Activated CD4-positive, alpha-beta T cell treated with anti-CD3 and anti-CD28 coated beads, Interleukin-2, amount 10 ng/mL, durations not matched to agents 7 days and 5 days (primary cell): ENCODE measurements at regions not wholly inside any gene's neighbourhood (a gene's known extent, or its start where the extent isn't known, plus 50 kb on each side); places are given as distances from the start of the nearest gene placed in this dataset.

Experiments
- CTCF ChIA-PET: fragments of 350-600 bp; sonication (Branson Sonifier 250); formaldehyde crosslinking; loops from one replicate; lab custom pipeline; 2021; ENCODE audit warnings: antibody characterized with exemption; lab: Charles Lee
- POLR2A ChIA-PET: fragments of 350-600 bp; sonication (Branson Sonifier 250); formaldehyde crosslinking; loops from one replicate; lab custom pipeline; 2021; ENCODE audit warnings: antibody characterized with exemption; lab: Charles Lee
- DNase-seq: peaks from one replicate; pipeline ENCODE4 v3.0.0-alpha.2; 2020
- H3K27ac Mint-ChIP-seq: one replicate; pipeline ENCODE4 v1.8.0; 2021; ENCODE audit warnings: mild to moderate bottlenecking, moderate library complexity, mixed read lengths
- H3K27me3 Mint-ChIP-seq: one replicate; pipeline ENCODE4 v1.8.0; 2021; ENCODE audit warnings: mixed read lengths
- H3K36me3 Mint-ChIP-seq: one replicate; pipeline ENCODE4 v1.8.0; 2021; ENCODE audit warnings: low read depth, mixed read lengths
- H3K4me1 Mint-ChIP-seq: one replicate; pipeline ENCODE4 v1.8.0; 2021; ENCODE audit warnings: mixed read lengths
- H3K4me3 Mint-ChIP-seq: one replicate; pipeline ENCODE4 v1.8.0; 2021; ENCODE audit warnings: mild to moderate bottlenecking, moderate library complexity, mixed read lengths
- H3K9me3 Mint-ChIP-seq: one replicate; pipeline ENCODE4 v1.8.0; 2021; ENCODE audit warnings: mixed read lengths

DNA sequence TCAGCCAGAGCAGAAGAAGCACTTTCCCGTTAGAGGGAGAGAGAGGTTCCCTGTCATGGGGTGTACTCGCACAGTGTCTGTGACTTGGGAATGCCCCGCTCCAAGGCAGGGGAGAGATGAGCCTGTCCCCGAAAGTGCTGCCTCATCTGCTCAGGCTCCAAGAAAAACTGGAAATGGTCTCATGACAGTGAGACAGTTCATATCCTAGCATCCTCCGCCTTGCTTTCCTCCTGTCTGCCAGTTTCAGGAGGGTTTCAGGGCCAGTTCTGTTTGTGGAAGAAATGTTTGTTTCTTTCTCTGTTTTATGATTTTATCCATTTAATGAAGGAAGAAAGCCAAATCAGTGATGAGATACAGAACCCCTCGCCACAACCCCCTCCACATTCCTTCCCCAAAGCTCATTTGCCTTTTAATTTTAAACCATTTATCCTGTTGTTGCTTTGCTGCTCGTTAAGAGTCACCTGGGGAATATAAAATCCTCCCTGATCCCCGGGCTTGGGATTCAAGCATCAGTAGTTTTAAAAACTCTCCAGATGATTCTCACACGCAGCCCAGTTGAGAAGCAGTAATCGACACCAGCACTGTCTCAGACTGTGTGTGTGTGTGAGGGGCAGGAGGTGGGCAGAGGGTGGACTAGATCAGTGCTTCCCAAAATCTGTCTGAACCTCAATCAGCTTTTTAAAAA, 144.6 kb upstream of the UBL3 start:
- H3K27me3 Mint-ChIP-seq, result peaks cover 2% of the 10 kb centered on the region
- no peak overlapping the region for H3K27ac Mint-ChIP-seq
- H3K4me1 Mint-ChIP-seq, result peaks cover 2% of the 10 kb centered on the region
- no peaks in the 10 kb centered on the region for H3K36me3 Mint-ChIP-seq
- no peak for DNase-seq
- H3K9me3 Mint-ChIP-seq, result no peaks in the 10 kb centered on the region
- POLR2A ChIA-PET, result no interaction called here
- CTCF ChIA-PET, result interaction anchor here (1.0 to 1.3 kb wide), 3 partner anchors 15 to 68 kb away, joined by 3 to 4 read pairs (median 4); no protein-coding TSS in a partner anchor
- no peak overlapping the region for H3K4me3 Mint-ChIP-seq

DNA sequence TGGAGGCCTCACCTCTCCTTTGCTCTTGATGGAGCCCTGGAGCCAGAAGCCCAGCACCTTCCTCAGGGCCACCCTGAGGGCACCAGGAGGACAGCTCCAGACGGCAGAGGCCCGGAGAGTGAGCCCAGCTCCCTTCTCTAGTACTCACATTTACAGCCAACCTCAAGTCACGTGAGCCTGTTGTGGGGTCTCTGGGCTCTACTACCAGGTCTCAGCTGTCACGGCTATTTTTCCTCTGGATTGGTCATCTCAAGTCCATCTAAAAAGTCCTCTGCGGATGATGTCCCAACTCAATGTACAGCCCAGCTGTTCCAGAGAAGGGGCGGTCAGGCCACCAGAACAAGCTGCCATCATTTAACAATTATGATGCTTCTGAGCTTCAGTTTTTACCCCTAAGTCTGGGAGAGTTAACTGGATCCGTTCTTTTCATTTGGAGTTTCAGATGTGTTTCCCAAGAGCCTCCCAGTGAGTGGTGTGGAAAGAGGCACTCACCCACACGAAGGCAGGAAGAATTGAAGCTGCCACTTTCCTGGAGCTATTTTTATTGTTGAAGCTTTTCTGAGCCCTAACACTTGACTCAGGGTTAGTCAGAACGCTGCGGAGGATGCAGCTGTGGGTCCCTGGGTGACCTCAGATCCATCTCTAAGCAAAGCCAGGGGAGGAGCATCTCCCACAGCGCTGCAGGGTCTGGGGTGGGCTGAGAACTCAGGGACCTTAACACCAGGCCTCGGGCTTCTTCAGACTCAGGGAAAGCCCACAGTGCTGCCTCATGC, 143.5 kb upstream of the UBL3 start:
- Mint-ChIP-seq H3K27ac (no peak overlapping the region), H3K4me3 (no peak overlapping the region), H3K9me3 (peaks cover 3% of the 10 kb centered on the region), H3K4me1 (peaks cover 2% of the 10 kb centered on the region), H3K27me3 (peaks cover 2% of the 10 kb centered on the region), H3K36me3 (no peaks in the 10 kb centered on the region)
- POLR2A ChIA-PET, result no interaction called here
- DNase-seq, result no peak
- CTCF ChIA-PET, result interaction anchor here (0.6 to 1.2 kb wide), 3 partner anchors 27 to 187 kb away, joined by 3 to 6 read pairs (median 4); no protein-coding TSS in a partner anchor

DNA sequence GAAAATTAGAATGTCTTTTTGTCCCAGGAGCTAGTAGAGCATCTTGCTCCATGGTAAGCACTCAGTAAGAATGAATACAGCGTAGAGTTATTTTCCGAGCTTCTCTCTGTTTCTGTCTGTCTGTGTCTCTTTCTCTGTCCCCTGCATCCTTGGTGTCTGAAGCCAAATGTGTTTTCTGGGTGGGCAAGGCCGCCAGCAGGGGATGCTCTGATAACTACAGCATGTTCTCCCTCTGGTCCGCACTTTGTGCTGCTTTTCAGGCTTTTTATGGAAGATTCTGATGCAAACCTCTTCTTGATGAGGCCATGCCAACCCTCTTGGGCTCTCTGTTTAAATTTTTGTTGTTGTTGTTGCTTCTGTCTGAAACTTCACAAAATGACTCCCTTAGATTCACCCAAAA, 142.8 kb upstream of the UBL3 start:
- ChIA-PET POLR2A (no interaction called here), CTCF (interaction anchor here (0.6 to 1.5 kb wide), 5 partner anchors 13 to 187 kb away, joined by 3 to 6 read pairs (median 3); no protein-coding TSS in a partner anchor)
- H3K27ac Mint-ChIP-seq, result no peak overlapping the region
- peaks cover 3% of the 10 kb centered on the region for H3K9me3 Mint-ChIP-seq
- peaks cover 2% of the 10 kb centered on the region for H3K27me3 Mint-ChIP-seq
- no peak for DNase-seq
- H3K36me3 Mint-ChIP-seq, result no peaks in the 10 kb centered on the region
- H3K4me3 Mint-ChIP-seq, result no peak overlapping the region
- peaks cover under 1% of the 10 kb centered on the region for H3K4me1 Mint-ChIP-seq

DNA sequence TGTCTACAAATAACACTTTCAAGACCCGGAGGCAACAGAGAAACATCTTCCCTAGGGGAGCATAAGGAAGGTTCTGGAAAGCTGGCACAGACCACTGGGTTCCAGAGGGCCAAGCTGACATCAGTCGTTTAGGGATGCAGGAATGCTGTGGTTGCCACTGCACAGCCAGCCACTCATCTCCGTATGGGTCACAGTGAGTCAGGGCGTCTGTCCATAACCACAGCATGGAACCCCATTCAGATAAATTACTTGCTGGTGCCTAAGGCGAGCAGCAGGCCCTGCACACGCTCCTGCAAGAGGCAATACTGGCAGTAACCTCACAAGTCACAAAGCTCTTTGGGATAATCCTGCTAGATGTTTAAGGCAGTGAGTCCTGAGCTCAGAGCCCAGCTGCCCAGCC, 140.9 kb upstream of the UBL3 start:
- H3K27me3 Mint-ChIP-seq, result peaks cover 4% of the 10 kb centered on the region
- H3K4me1 Mint-ChIP-seq, result no peaks in the 10 kb centered on the region
- peaks cover 4% of the 10 kb centered on the region for H3K36me3 Mint-ChIP-seq
- ChIA-PET CTCF (no interaction called here), POLR2A (no interaction called here)
- peaks cover 14% of the 10 kb centered on the region for H3K9me3 Mint-ChIP-seq
- H3K27ac Mint-ChIP-seq, result no peak overlapping the region
- DNase-seq, result no peak
- no peak overlapping the region for H3K4me3 Mint-ChIP-seq

DNA sequence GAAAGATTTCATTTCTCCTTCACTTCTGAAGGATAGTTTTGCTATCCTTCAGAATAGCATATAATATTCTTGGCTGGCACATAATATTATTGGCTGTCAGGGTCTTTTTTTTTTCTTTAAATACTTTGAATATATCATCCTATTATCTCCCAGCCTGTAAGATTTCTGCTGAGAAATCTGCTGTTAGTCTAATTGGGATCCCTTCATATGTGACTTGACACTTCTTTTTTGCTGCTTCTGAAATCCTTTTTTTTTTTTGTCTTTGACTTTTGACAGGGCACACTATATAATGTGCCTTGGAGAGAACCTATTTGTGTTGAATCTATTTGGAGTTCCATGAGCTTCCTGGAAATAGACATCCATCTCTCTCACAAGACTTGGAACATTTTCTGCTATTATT, 136.9 kb upstream of the UBL3 start:
- Mint-ChIP-seq H3K9me3 (peaks cover 20% of the 10 kb centered on the region), H3K4me3 (no peak overlapping the region), H3K36me3 (peaks cover 6% of the 10 kb centered on the region), H3K27me3 (peaks cover 27% of the 10 kb centered on the region), H3K27ac (no peak overlapping the region), H3K4me1 (no peaks in the 10 kb centered on the region)
- POLR2A ChIA-PET, result no interaction called here
- CTCF ChIA-PET, result no interaction called here
- DNase-seq, result no peak

DNA sequence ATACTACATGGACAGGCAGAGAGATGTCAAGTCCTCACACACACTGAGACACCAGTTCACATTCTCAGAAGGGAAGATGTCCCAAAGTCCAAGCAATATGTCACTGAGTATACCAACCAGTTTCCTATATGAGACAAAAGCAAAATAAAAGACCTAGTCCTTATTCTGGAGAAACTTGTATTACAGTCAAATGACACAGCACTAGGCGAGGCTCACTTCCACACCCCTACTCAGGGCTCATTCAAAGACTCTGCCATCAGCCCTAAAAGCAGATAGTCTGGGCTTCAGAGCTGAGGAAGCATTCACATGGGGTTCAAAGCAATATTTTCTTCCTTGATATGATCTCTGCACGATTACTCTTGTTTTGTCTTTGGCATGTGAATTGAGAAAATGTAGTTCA, 129.9 kb upstream of the UBL3 start:
- DNase-seq, result no peak
- no peaks in the 10 kb centered on the region for H3K36me3 Mint-ChIP-seq
- POLR2A ChIA-PET, result no interaction called here
- H3K4me1 Mint-ChIP-seq, result peaks cover 3% of the 10 kb centered on the region
- peaks cover 3% of the 10 kb centered on the region for H3K9me3 Mint-ChIP-seq
- H3K27ac Mint-ChIP-seq, result no peak overlapping the region
- peaks cover 16% of the 10 kb centered on the region for H3K27me3 Mint-ChIP-seq
- CTCF ChIA-PET, result interaction anchor here (0.7 to 1.1 kb wide), 3 partner anchors 12 to 180 kb away, joined by 3 read pairs; no protein-coding TSS in a partner anchor
- H3K4me3 Mint-ChIP-seq, result no peak overlapping the region

DNA sequence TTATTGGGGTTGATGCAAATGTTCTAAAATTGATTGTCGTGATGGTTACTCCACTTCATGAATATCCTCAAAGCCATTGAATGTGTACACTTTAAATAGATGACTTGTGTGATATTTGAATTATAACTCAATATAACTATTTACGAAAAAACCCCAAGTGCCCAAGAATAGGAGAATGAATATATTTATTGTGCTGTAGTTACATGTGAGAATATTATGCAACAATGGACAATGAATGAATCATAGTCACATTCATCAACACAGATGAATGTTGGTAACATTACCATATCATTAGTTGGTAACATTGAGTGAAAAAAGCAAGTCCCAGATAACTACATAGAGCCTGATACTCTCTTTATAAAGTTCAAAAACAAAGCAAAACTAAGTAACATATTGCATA, 127.8 kb upstream of the UBL3 start:
- H3K27ac Mint-ChIP-seq, result no peak overlapping the region
- H3K4me3 Mint-ChIP-seq, result no peak overlapping the region
- peaks cover 3% of the 10 kb centered on the region for H3K36me3 Mint-ChIP-seq
- peaks cover 4% of the 10 kb centered on the region for H3K27me3 Mint-ChIP-seq
- DNase-seq, result no peak
- POLR2A ChIA-PET, result no interaction called here
- CTCF ChIA-PET, result no interaction called here
- no peaks in the 10 kb centered on the region for H3K9me3 Mint-ChIP-seq
- peaks cover 14% of the 10 kb centered on the region for H3K4me1 Mint-ChIP-seq

DNA sequence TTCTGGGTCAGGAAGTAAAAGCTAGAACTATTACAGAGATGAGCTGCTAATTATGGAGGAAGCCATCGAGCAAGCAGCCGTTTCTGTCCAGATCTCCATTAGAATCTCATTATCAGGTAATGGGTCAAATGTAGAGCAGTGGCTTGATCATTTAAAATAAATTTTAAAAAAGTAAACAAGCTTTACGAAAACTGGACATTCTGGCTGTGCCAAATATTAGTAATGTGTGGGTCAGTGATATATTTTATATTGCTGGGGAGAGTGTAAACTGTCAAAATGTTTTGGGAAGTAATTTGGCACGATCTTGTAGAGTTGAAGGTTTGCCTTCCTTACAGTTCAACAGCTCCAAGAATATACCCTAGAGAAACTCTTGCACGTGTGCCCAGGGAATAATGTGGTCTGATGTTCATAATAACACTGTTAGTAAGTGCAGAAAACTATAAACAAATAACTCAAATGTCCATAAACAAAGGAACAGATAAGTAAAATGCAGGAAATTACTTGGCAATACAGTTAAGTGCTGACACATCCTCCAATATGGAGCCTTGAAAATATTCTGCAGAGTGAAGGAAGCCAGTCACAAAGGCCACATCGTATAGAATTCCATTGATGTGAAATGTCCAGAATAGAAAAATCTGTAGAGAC, 127.2 kb upstream of the UBL3 start:
- CTCF ChIA-PET, result interaction anchor here (0.8 kb wide), 1 partner anchor 54 kb away, joined by 3 read pairs; no protein-coding TSS in a partner anchor
- H3K4me3 Mint-ChIP-seq, result no peak overlapping the region
- H3K4me1 Mint-ChIP-seq, result peaks cover 14% of the 10 kb centered on the region
- no peak overlapping the region for H3K27ac Mint-ChIP-seq
- DNase-seq, result no peak
- no peaks in the 10 kb centered on the region for H3K9me3 Mint-ChIP-seq
- peaks cover under 1% of the 10 kb centered on the region for H3K27me3 Mint-ChIP-seq
- peaks cover 3% of the 10 kb centered on the region for H3K36me3 Mint-ChIP-seq
- POLR2A ChIA-PET, result no interaction called here

DNA sequence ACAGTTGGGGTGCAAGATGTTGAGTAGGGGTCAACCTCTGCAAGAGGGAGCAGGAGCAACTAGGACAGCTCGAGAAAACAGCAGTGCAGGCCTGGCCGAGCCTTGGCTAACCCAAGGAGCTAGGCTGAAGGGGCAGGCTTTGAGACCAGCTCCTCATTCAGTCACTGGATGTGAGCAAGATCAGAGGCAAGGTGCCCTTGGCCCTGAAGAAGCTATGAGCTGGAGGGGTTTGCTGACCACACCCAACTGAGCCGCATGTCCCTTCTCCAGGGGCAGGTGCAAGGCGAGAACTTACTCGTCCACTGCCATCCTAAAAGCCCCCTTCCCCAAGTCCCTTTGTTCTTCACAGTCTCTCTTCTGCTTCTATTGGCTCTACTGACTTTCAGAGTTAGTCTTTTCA, 126.1 kb upstream of the UBL3 start:
- Mint-ChIP-seq H3K4me1 (peaks cover 14% of the 10 kb centered on the region), H3K4me3 (no peak overlapping the region), H3K27ac (no peak overlapping the region), H3K36me3 (peaks cover 3% of the 10 kb centered on the region), H3K9me3 (no peaks in the 10 kb centered on the region), H3K27me3 (peaks cover 5% of the 10 kb centered on the region)
- POLR2A ChIA-PET, result no interaction called here
- CTCF ChIA-PET, result no interaction called here
- DNase-seq, result no peak

DNA sequence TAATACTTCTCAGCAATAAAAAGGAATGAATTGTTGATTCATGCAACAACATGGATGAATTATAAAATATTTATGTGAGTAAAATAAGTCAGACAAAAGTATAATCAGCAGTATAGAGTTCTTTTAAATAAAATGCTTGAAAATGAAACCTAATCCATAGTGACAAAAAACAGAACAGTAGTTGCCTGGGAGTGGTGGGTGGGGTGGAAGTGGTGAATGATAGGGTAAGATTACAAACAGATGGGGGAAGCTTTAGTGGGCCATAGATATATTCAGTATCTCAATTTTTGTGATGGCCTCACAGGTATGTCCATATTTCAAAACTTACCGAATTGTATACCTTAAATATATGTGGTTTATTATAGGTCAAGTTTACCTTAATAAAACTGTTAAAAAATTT, 124.9 kb upstream of the UBL3 start:
- no peak overlapping the region for H3K27ac Mint-ChIP-seq
- H3K4me1 Mint-ChIP-seq, result peaks cover 14% of the 10 kb centered on the region
- H3K9me3 Mint-ChIP-seq, result no peaks in the 10 kb centered on the region
- POLR2A ChIA-PET, result no interaction called here
- H3K27me3 Mint-ChIP-seq, result peaks cover 5% of the 10 kb centered on the region
- H3K36me3 Mint-ChIP-seq, result peaks cover 3% of the 10 kb centered on the region
- no peak overlapping the region for H3K4me3 Mint-ChIP-seq
- CTCF ChIA-PET, result no interaction called here
- no peak for DNase-seq

DNA sequence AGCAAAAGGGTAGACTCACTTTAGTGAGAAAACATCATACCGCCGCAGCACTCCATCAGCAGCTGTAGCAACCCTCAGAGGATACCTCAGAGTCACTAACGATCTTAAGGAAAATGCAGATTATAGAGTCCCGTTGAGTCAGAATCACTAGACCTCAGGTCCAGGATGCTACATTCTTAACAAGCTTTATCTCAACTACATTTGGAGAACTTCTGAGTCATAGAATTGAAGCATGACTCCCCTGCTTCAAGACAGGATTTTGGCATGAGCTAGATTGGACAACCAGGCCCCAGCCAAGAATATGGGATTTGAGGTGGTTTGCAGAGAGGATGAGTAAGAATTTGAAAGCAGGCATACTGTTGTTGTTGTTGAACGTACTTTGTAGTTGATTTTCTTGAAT, 118.9 kb upstream of the UBL3 start:
- CTCF ChIA-PET, result no interaction called here

DNA sequence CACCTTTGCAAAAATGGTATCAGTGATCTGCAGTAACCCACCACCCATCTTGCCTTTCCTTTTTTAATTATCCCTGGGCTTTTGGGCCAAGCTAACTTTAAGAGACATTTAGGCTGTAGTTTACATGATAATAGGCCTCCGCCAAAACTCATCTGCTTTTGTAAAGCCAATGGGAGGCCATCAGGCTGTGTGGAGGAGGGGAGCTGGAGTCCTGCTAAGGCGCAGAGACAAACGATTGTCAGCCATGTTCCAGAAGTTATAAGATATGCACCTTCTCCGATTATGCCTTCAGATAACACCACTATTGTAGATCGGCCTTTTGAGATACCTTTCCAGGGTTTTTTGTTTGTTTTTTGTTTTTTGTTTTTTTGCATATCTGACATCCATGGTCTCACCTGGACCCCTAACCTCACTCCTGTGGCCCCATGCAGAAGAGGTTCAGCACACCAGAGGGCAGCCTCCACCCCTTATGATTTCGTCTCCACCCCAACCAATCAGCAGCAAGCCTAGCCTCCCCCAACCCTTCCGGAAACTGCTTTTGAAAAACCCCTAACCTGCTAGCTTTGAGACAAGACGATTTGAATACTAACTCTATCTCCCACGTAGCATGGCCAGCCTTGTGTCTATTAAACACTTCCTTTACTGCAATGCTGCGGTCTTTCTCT, 113.9 kb upstream of the UBL3 start:
- POLR2A ChIA-PET, result no interaction called here
- no peak for DNase-seq
- CTCF ChIA-PET, result interaction anchor here (2.2 kb wide), 1 partner anchor 10 kb away, joined by 7 read pairs; no protein-coding TSS in a partner anchor

More for the DNA sequence above, 118.9 kb upstream of the UBL3 start:
- Mint-ChIP-seq H3K27me3 (peaks cover 9% of the 10 kb centered on the region), H3K27ac (no peak overlapping the region), H3K4me1 (no peaks in the 10 kb centered on the region), H3K9me3 (peaks cover 11% of the 10 kb centered on the region), H3K36me3 (peaks cover 3% of the 10 kb centered on the region), H3K4me3 (no peak overlapping the region)
- POLR2A ChIA-PET, result no interaction called here
- no peak for DNase-seq

More for the DNA sequence above, 113.9 kb upstream of the UBL3 start:
- H3K9me3 Mint-ChIP-seq, result peaks cover 13% of the 10 kb centered on the region
- peaks cover 24% of the 10 kb centered on the region for H3K4me1 Mint-ChIP-seq
- H3K36me3 Mint-ChIP-seq, result peaks cover 3% of the 10 kb centered on the region
- H3K27me3 Mint-ChIP-seq, result peaks cover 4% of the 10 kb centered on the region
- peak overlapping the region; percentile 63 for H3K27ac Mint-ChIP-seq
- no peak overlapping the region for H3K4me3 Mint-ChIP-seq
